ENCODE measurements at regions not wholly inside any gene's neighbourhood (a gene's known extent, or its start where the extent isn't known, plus 50 kb on each side); places are given as distances from the start of the nearest gene placed in this dataset.

DNA sequence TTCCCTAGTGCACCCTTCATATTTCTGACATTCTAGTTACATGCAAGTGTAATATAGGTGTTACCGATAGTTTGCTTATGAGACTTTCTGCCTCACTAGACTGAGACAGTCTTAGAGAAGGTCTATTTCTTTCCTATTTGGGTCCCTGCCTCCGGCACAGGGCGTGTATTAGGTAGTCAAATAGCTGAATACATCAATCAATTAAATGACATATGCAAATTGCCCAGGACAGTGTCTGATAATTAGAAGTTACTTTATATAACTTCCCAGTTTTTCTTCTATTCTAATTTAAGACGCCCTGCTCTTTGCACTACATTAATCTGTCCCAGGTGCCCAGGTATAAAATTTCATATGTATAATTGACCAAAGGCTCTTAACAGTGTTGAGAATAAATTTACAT, 264.2 kb downstream of the RAB28 start:
- no peaks in the 10 kb centered on the region for H3K4me1 ChIP-seq (ENCODE audit: control insufficient read depth in 1 of 2, insufficient read depth in 2 of 2, low read length in 2 of 2)
- no peak overlapping the region for H3K27ac ChIP-seq (ENCODE audit: low read depth in 1 of 2, low read length in 2 of 2)
- no peaks in the 10 kb centered on the region for H3K36me3 ChIP-seq (replicated peaks in 1 of 2; ENCODE audit: control insufficient read depth in 1 of 2, insufficient read depth in 2 of 2, low read length in 2 of 2)
- H3K27me3 Mint-ChIP-seq (ENCODE audit: low read depth in 3 of 3): peaks cover 0 to 3% (median 3%) of the 10 kb centered on the region in 3 donors
- H4K20me1 ChIP-seq (ENCODE audit: insufficient read depth, low read length): no peaks in the 10 kb centered on the region
- no peak overlapping the region for H3K4me3 Mint-ChIP-seq
- no peak overlapping the region for H3K27ac Mint-ChIP-seq
- intact Hi-C loops (cut with micrococcal nuclease): no loop called here
- no peak overlapping the region for H3K4me2 ChIP-seq (replicated peaks; ENCODE audit: extremely low read depth, low read length, poor library complexity, severe bottlenecking)
- peaks cover 0 to 10% of the 10 kb centered on the region in 2 donors for H3K9me3 ChIP-seq (replicated peaks in 1 of 2; ENCODE audit: control insufficient read depth in 1 of 2, insufficient read depth in 1 of 2, low read length in 2 of 2)
- no peak for DNase-seq
- no peaks in the 10 kb centered on the region for H3K27me3 ChIP-seq (ENCODE audit: control insufficient read depth in 2 of 2, insufficient read depth in 2 of 2, low read length in 2 of 2)
- no peaks in the 10 kb centered on the region for H3K79me2 ChIP-seq (ENCODE audit: insufficient read depth, low read length)
- no peak overlapping the region for H3K9ac ChIP-seq (ENCODE audit: insufficient read depth, low read length, poor library complexity, severe bottlenecking)
- H3K4me1 Mint-ChIP-seq: no peaks in the 10 kb centered on the region
- TF ChIP-seq, protein P1, sequence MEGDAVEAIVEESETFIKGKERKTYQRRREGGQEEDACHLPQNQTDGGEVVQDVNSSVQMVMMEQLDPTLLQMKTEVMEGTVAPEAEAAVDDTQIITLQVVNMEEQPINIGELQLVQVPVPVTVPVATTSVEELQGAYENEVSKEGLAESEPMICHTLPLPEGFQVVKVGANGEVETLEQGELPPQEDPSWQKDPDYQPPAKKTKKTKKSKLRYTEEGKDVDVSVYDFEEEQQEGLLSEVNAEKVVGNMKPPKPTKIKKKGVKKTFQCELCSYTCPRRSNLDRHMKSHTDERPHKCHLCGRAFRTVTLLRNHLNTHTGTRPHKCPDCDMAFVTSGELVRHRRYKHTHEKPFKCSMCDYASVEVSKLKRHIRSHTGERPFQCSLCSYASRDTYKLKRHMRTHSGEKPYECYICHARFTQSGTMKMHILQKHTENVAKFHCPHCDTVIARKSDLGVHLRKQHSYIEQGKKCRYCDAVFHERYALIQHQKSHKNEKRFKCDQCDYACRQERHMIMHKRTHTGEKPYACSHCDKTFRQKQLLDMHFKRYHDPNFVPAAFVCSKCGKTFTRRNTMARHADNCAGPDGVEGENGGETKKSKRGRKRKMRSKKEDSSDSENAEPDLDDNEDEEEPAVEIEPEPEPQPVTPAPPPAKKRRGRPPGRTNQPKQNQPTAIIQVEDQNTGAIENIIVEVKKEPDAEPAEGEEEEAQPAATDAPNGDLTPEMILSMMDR (IDR thresholded peaks at IDR 0.05): no peak
- no peaks in the 10 kb centered on the region for H3K36me3 Mint-ChIP-seq
- H2AFZ ChIP-seq (ENCODE audit: insufficient read depth, low read depth, low read length, poor library complexity, severe bottlenecking): no peak overlapping the region
- peaks cover 4 to 12% (median 7%) of the 10 kb centered on the region in 7 donors for H3K9me3 Mint-ChIP-seq
- WGBS (ENCODE audit: insufficient coverage): no CpG with 5 or more reads among the region's 4 CpGs
- H3K4me3 ChIP-seq (replicated peaks in 1 of 3; ENCODE audit: low read depth in 2 of 3, low read length in 3 of 3): no peak overlapping the region

DNA sequence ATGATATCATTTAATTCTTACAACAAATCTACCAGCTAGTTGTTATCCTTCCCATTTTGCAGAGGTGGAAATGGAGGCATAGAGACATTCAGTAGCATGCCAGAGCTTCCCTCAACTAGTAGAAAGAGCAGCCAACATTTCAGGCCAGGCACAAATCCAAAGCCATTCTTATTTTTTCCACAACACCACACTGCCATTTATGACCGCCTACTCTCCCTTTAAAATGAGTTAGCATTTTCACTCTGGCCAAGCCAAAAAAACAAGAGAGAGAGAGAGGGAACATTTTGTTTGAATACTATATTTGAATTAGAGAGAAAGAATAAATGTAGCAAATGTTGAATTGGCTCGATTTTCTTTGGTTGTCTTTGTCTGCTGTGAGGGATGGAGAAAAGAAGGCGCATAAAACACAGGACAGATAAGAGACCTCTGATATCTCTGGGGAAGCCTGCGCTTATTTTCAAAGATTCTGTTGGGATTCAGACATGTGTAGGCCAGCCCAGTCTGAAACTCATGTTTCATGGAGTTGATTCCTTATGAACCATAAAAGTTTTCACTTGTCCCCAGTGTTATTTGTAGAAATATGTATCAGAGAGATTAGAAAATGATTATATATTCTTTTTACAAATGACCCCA, 265.7 kb downstream of the RAB28 start:
- H3K4me1 ChIP-seq (ENCODE audit: control insufficient read depth in 1 of 2, insufficient read depth in 2 of 2, low read length in 2 of 2): no peaks in the 10 kb centered on the region
- H2AFZ ChIP-seq (ENCODE audit: insufficient read depth, low read depth, low read length, poor library complexity, severe bottlenecking): no peak overlapping the region
- Mint-ChIP-seq H3K27me3 (ENCODE audit: low read depth in 3 of 3) (peaks cover 0 to 3% (median 2%) of the 10 kb centered on the region in 3 donors), H3K9me3 (peaks cover 4 to 20% (median 10%) of the 10 kb centered on the region in 7 donors), H3K36me3 (no peaks in the 10 kb centered on the region), H3K27ac (no peak overlapping the region), H3K4me1 (no peaks in the 10 kb centered on the region), H3K4me3 (no peak overlapping the region)
- no peaks in the 10 kb centered on the region for H4K20me1 ChIP-seq (ENCODE audit: insufficient read depth, low read length)
- 86% methylated on average over 3 of the region's 4 CpGs for WGBS (ENCODE audit: insufficient coverage)
- TF ChIP-seq, protein P1 (IDR thresholded peaks at IDR 0.05): no peak
- no peaks in the 10 kb centered on the region for H3K79me2 ChIP-seq (ENCODE audit: insufficient read depth, low read length)
- intact Hi-C loops (cut with micrococcal nuclease): no loop called here
- H3K36me3 ChIP-seq (replicated peaks in 1 of 2; ENCODE audit: control insufficient read depth in 1 of 2, insufficient read depth in 2 of 2, low read length in 2 of 2): no peaks in the 10 kb centered on the region
- no peak overlapping the region for H3K4me3 ChIP-seq (replicated peaks in 1 of 3; ENCODE audit: low read depth in 2 of 3, low read length in 3 of 3)
- H3K9me3 ChIP-seq (replicated peaks in 1 of 2; ENCODE audit: control insufficient read depth in 1 of 2, insufficient read depth in 1 of 2, low read length in 2 of 2): peaks cover 0 to 10% of the 10 kb centered on the region in 2 donors
- H3K4me2 ChIP-seq (replicated peaks; ENCODE audit: extremely low read depth, low read length, poor library complexity, severe bottlenecking): no peak overlapping the region
- H3K27ac ChIP-seq (ENCODE audit: low read depth in 1 of 2, low read length in 2 of 2): no peak overlapping the region
- DNase-seq: no peak
- H3K9ac ChIP-seq (ENCODE audit: insufficient read depth, low read length, poor library complexity, severe bottlenecking): no peak overlapping the region
- no peaks in the 10 kb centered on the region for H3K27me3 ChIP-seq (ENCODE audit: control insufficient read depth in 2 of 2, insufficient read depth in 2 of 2, low read length in 2 of 2)
